WTC11 (cell line): ENCODE measurements at regions not wholly inside any gene's neighbourhood (a gene's known extent, or its start where the extent isn't known, plus 50 kb on each side); places are given as distances from the start of the nearest gene placed in this dataset.

Source experiments
- ATF2 ChIP-seq: sonication (generic); formaldehyde crosslinking; IDR thresholded peaks from 2 replicates; pipeline ENCODE4 v1.8.1; 2022; ENCODE audit warnings: low read depth, missing genetic modification reagents, borderline replicate concordance
- ATF3 ChIP-seq: sonication (generic); formaldehyde crosslinking; conservative IDR thresholded peaks from 2 replicates; pipeline ENCODE4 v1.8.1; 2022; ENCODE audit warnings: mild to moderate bottlenecking, missing genetic modification reagents
- CREM ChIP-seq: sonication (generic); formaldehyde crosslinking; IDR thresholded peaks from 2 replicates; pipeline ENCODE4 v1.8.1; 2022; ENCODE audit warnings: mild to moderate bottlenecking, missing genetic modification reagents, moderate library complexity
- CTCF ChIP-seq: fragments of 200-600 bp; IDR thresholded peaks from 2 replicates; pipeline ENCODE4 v1.8.0; 2022; ENCODE audit warnings: antibody characterized with exemption
- ETV6 ChIP-seq: sonication (generic); formaldehyde crosslinking; IDR thresholded peaks from 2 replicates; pipeline ENCODE4 v1.8.1; 2022; ENCODE audit warnings: mild to moderate bottlenecking, missing genetic modification reagents
- RELA ChIP-seq: sonication (generic); formaldehyde crosslinking; IDR thresholded peaks from 2 replicates; pipeline ENCODE4 v1.8.1; 2022; ENCODE audit warnings: missing genetic modification reagents, mild to moderate bottlenecking, borderline replicate concordance
- SMAD4 ChIP-seq: sonication (generic); formaldehyde crosslinking; IDR thresholded peaks from 2 replicates; pipeline ENCODE4 v1.8.0; 2022; ENCODE audit warnings: mild to moderate bottlenecking, missing genetic modification reagents
- TEAD1 ChIP-seq: sonication (generic); formaldehyde crosslinking; IDR thresholded peaks from 2 replicates; pipeline ENCODE4 v1.8.0; 2022; ENCODE audit warnings: mild to moderate bottlenecking, missing genetic modification reagents
- USF1 ChIP-seq: sonication (generic); formaldehyde crosslinking; IDR thresholded peaks from 2 replicates; pipeline ENCODE4 v1.8.0; 2022; ENCODE audit warnings: mild to moderate bottlenecking, missing genetic modification reagents
- ZBTB43 ChIP-seq: sonication (generic); formaldehyde crosslinking; IDR thresholded peaks from 2 replicates; pipeline ENCODE4 v1.8.1; 2023; ENCODE audit warnings: mild to moderate bottlenecking, missing genetic modification reagents
- ZNF138 ChIP-seq: sonication (generic); formaldehyde crosslinking; conservative IDR thresholded peaks from 2 replicates; pipeline ENCODE4 v1.8.1; 2022; ENCODE audit warnings: mild to moderate bottlenecking, moderate library complexity, missing genetic modification reagents
- ZNF671 ChIP-seq: fragments of 250-450 bp; sonication (Bioruptor Pico); IDR thresholded peaks from 2 replicates; pipeline ENCODE4 v1.8.0; 2021; ENCODE audit warnings: mild to moderate bottlenecking

- TF ChIP-seq CREM (CRISPR knock-in tag) (no peak), CTCF (no peak), RELA (no peak), TEAD1 (CRISPR knock-in tag) (no peak), ETV6 (no peak), ZNF671 (no peak), USF1 (CRISPR knock-in tag) (no peak), ZNF138 (CRISPR knock-in tag) (no peak), SMAD4 (CRISPR knock-in tag) (no peak), ATF2 (CRISPR knock-in tag) (no peak), ZBTB43 (CRISPR knock-in tag) (no peak), ATF3 (CRISPR knock-in tag) (no peak)
Measured at GRCh38 chr20:24823176-24823784, 125.8 kb upstream of the CST7 start.
